ENCODE measurements at regions not wholly inside any gene's neighbourhood (a gene's known extent, or its start where the extent isn't known, plus 50 kb on each side); places are given as distances from the start of the nearest gene placed in this dataset.

GRCh38 chr6:109315341-109316110, 66.7 kb downstream of the CD164 start:
- DNase-seq = no peak

- no peak for DNase-seq
These were observed 68.0 kb downstream of the CD164 start for GRCh38 chr6:109314313-109314712.

GRCh38 chr6:109313139-109313538, 69.1 kb downstream of the CD164 start:
- no peak for DNase-seq

GRCh38 chr6:109311471-109311870, 70.8 kb downstream of the CD164 start:
- DNase-seq = no peak

- DNase-seq = no peak
These were observed 72.3 kb downstream of the CD164 start for GRCh38 chr6:109309917-109310316.

GRCh38 chr6:109308018-109308492, 74.2 kb downstream of the CD164 start:
- peak; percentile 34 for DNase-seq

- no peak for DNase-seq
These were observed 75.5 kb downstream of the CD164 start for GRCh38 chr6:109306733-109307132.

GRCh38 chr6:109305028-109305427, 77.2 kb downstream of the CD164 start:
- DNase-seq = no peak

GRCh38 chr6:109304284-109305015, 77.8 kb downstream of the CD164 start:
- no peak for DNase-seq

GRCh38 chr6:109303640-109304283, 78.5 kb downstream of the CD164 start:
- DNase-seq = no peak

GRCh38 chr6:109303164-109303563, 79.1 kb downstream of the CD164 start:
- no peak for DNase-seq

- DNase-seq = no peak
These were observed 80.1 kb downstream of the CD164 start for GRCh38 chr6:109302176-109302575.

GRCh38 chr6:109301418-109301817, 80.8 kb downstream of the CD164 start:
- DNase-seq = no peak

- DNase-seq = no peak
These were observed 81.4 kb downstream of the CD164 start for GRCh38 chr6:109300874-109301273.

- DNase-seq = no peak
These were observed 82.3 kb downstream of the CD164 start for GRCh38 chr6:109299776-109300564.

GRCh38 chr6:109299265-109299607, 83.0 kb downstream of the CD164 start:
- no peak for DNase-seq

GRCh38 chr6:109298605-109299264, 83.5 kb downstream of the CD164 start:
- DNase-seq = no peak

- no peak for DNase-seq
These were observed 84.7 kb downstream of the CD164 start for GRCh38 chr6:109297406-109298110.

- no peak for DNase-seq
These were observed 85.3 kb downstream of the CD164 start for GRCh38 chr6:109296971-109297372.

- DNase-seq = no peak
These were observed 85.8 kb downstream of the CD164 start for GRCh38 chr6:109296452-109296851.

- DNase-seq = no peak
These were observed 86.5 kb downstream of the CD164 start for GRCh38 chr6:109295774-109296156.
